CD14-positive monocyte (primary cell): ENCODE measurements at regions not wholly inside any gene's neighbourhood (a gene's known extent, or its start where the extent isn't known, plus 50 kb on each side); places are given as distances from the start of the nearest gene placed in this dataset.

Source experiments
- DNase-seq, 3 donors: peaks; one replicate each; pipeline ENCODE4 v3.0.0-alpha.2; 2011 to 2022
- H2AFZ ChIP-seq: 2 replicates; pipeline ENCODE4 v1.6.0; 2012; ENCODE audit warnings: mild to moderate bottlenecking, low read depth, low read length, inconsistent platforms; ENCODE audit not compliant: insufficient read depth, poor library complexity, severe bottlenecking
- H3K27ac ChIP-seq, 2 donors: 1 replicate in 1 of 2; 2 replicates in 1 of 2; pipeline ENCODE4 v1.5.1; 2012 to 2013; ENCODE audit warnings: low read length in 2 of 2, control low read depth in 1 of 2, inconsistent platforms in 1 of 2, low read depth in 1 of 2, mild to moderate bottlenecking in 1 of 2
- H3K27me3 ChIP-seq, 2 donors: one replicate each; pipeline versions ENCODE4 v1.6.0 to v1.6.1; 2011 to 2013; ENCODE audit warnings: low read length in 2 of 2; ENCODE audit not compliant: control insufficient read depth in 2 of 2, insufficient read depth in 2 of 2
- H3K36me3 ChIP-seq, 2 donors: replicated peaks in 1 of 2; 1 replicate in 1 of 2; 2 replicates in 1 of 2; pipeline versions ENCODE4 v1.5.1 to v1.6.1; 2012 to 2013; ENCODE audit warnings: low read length in 2 of 2, control low read depth in 1 of 2, inconsistent platforms in 1 of 2, mild to moderate bottlenecking in 1 of 2; ENCODE audit not compliant: insufficient read depth in 2 of 2, control insufficient read depth in 1 of 2
- H3K4me1 ChIP-seq, 2 donors: 1 replicate in 1 of 2; 2 replicates in 1 of 2; pipeline versions ENCODE4 v1.5.1 to v1.6.1; 2012 to 2013; ENCODE audit warnings: low read length in 2 of 2, control low read depth in 1 of 2, inconsistent platforms in 1 of 2, mild to moderate bottlenecking in 1 of 2, moderate library complexity in 1 of 2; ENCODE audit not compliant: insufficient read depth in 2 of 2, control insufficient read depth in 1 of 2
- H3K4me2 ChIP-seq: replicated peaks from 2 replicates; pipeline ENCODE3; 2012; ENCODE audit warnings: low read length, moderate library complexity, mild to moderate bottlenecking; ENCODE audit not compliant: poor library complexity, severe bottlenecking; ENCODE audit errors: extremely low read depth
- H3K4me3 ChIP-seq, 3 experiments: fragments of 200-600 bp in 1 of 3; sonication (generic) in 1 of 3; replicated peaks in 1 of 3; 1 replicate in 2 of 3; 2 replicates in 1 of 3; pipeline ENCODE4 v1.5.1; 2011 to 2013; ENCODE audit warnings: low read length in 3 of 3, mild to moderate bottlenecking in 3 of 3, control low read depth in 2 of 3, low read depth in 2 of 3, inconsistent platforms in 1 of 3, moderate library complexity in 1 of 3
- H3K79me2 ChIP-seq: 2 replicates; pipeline ENCODE4 v1.6.0; 2012; ENCODE audit warnings: mild to moderate bottlenecking, control low read depth, inconsistent platforms, low read length, moderate library complexity; ENCODE audit not compliant: insufficient read depth
- H3K9ac ChIP-seq: 2 replicates; pipeline ENCODE4 v1.6.0; 2017; ENCODE audit warnings: low read length, mild to moderate bottlenecking; ENCODE audit not compliant: insufficient read depth, poor library complexity, severe bottlenecking
- H3K9me3 ChIP-seq, 2 donors: replicated peaks in 1 of 2; 1 replicate in 1 of 2; 2 replicates in 1 of 2; pipeline versions ENCODE4 v1.5.1 to v1.6.1; 2012 to 2013; ENCODE audit warnings: low read length in 2 of 2, control low read depth in 1 of 2; ENCODE audit not compliant: control insufficient read depth in 1 of 2, insufficient read depth in 1 of 2
- H4K20me1 ChIP-seq: 2 replicates; pipeline ENCODE4 v1.6.0; 2012; ENCODE audit warnings: mild to moderate bottlenecking, low read length, control low read depth, moderate library complexity; ENCODE audit not compliant: insufficient read depth
- H3K27ac Mint-ChIP-seq, 7 donors: one replicate each; pipeline ENCODE4 v1.8.0; 2020; ENCODE audit warnings: mild to moderate bottlenecking in 7 of 7, mixed read lengths in 7 of 7, moderate library complexity in 6 of 7, inconsistent platforms in 2 of 7
- H3K27me3 Mint-ChIP-seq, 3 donors: one replicate each; pipeline ENCODE4 v1.8.0; 2021 to 2022; ENCODE audit warnings: low read depth in 3 of 3, mild to moderate bottlenecking in 3 of 3, mixed read lengths in 3 of 3, moderate library complexity in 3 of 3, inconsistent platforms in 1 of 3
- H3K36me3 Mint-ChIP-seq, 2 donors: one replicate each; pipeline ENCODE4 v1.8.0; 2020; ENCODE audit warnings: mixed read lengths in 2 of 2, inconsistent platforms in 1 of 2, mild to moderate bottlenecking in 1 of 2
- H3K4me1 Mint-ChIP-seq: one replicate; pipeline ENCODE4 v1.8.0; 2020; ENCODE audit warnings: mild to moderate bottlenecking, mixed read lengths
- H3K4me3 Mint-ChIP-seq, 2 donors: one replicate each; pipeline ENCODE4 v1.8.0; 2020; ENCODE audit warnings: mild to moderate bottlenecking in 2 of 2, mixed read lengths in 2 of 2, moderate library complexity in 1 of 2
- H3K9me3 Mint-ChIP-seq, 7 donors: one replicate each; pipeline ENCODE4 v1.8.0; 2020 to 2022; ENCODE audit warnings: mixed read lengths in 7 of 7, mild to moderate bottlenecking in 6 of 7, moderate library complexity in 6 of 7, inconsistent platforms in 2 of 7
- WGBS: methylation state at CpG from one replicate; pipeline ENCODE4 v1.1.5; 2013; ENCODE audit warnings: missing lambda C conversion rate; ENCODE audit not compliant: insufficient coverage; 5-methylcytosine and 5-hydroxymethylcytosine counted together
- intact Hi-C, 2 donors: fragments of 100-400 bp; cut with micrococcal nuclease; formaldehyde crosslinking; loops; one replicate each; pipeline versions ENCODE4 v1.15.0 to v1.15.1; 2023
- TF ChIP-seq, protein P1 (sequence below): fragments of 200-600 bp; IDR thresholded peaks from one replicate; pipeline ENCODE4 v1.8.0; 2022; ENCODE audit warnings: antibody characterized with exemption, mild to moderate bottlenecking

DNA sequence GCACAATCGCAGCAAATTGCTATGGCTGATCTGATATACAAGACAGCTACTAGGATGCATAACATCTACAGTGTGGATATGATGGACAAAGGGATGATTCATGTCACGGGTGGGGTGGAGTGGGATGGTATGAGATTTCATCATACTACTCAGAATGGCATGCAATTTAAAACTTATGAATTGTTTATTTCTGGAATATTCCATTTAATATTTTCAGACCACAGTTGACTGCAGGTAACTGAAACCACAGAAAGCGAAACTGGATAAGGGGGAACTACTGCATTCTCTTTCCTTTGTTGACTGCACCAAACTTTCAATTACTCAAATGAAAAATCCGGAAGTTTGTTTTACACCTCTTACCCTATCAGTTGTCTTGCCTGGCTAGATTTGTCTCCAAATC is 94.4 kb upstream of the NEUROD1 start:
- peaks cover 18% of the 10 kb centered on the region for H3K4me1 Mint-ChIP-seq
- no peak overlapping the region for H3K4me3 Mint-ChIP-seq
- H2AFZ ChIP-seq, result no peak overlapping the region
- H3K27ac ChIP-seq, result no peak overlapping the region
- TF ChIP-seq, protein P1, sequence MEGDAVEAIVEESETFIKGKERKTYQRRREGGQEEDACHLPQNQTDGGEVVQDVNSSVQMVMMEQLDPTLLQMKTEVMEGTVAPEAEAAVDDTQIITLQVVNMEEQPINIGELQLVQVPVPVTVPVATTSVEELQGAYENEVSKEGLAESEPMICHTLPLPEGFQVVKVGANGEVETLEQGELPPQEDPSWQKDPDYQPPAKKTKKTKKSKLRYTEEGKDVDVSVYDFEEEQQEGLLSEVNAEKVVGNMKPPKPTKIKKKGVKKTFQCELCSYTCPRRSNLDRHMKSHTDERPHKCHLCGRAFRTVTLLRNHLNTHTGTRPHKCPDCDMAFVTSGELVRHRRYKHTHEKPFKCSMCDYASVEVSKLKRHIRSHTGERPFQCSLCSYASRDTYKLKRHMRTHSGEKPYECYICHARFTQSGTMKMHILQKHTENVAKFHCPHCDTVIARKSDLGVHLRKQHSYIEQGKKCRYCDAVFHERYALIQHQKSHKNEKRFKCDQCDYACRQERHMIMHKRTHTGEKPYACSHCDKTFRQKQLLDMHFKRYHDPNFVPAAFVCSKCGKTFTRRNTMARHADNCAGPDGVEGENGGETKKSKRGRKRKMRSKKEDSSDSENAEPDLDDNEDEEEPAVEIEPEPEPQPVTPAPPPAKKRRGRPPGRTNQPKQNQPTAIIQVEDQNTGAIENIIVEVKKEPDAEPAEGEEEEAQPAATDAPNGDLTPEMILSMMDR, result no peak
- peaks cover 0 to 4% (median 0%) of the 10 kb centered on the region in 7 donors for H3K9me3 Mint-ChIP-seq
- no peaks in the 10 kb centered on the region for H3K27me3 ChIP-seq
- H3K27ac Mint-ChIP-seq, result peak overlapping the region in 2 of 7 donors; percentile 6 to 69
- H3K9ac ChIP-seq, result no peak overlapping the region
- WGBS, result 61% methylated on average over 3 of the region's 4 CpGs
- H3K4me2 ChIP-seq, result no peak overlapping the region
- no peaks in the 10 kb centered on the region for H3K79me2 ChIP-seq
- H3K4me1 ChIP-seq, result peaks cover 0 to 8% of the 10 kb centered on the region in 2 donors
- no peaks in the 10 kb centered on the region for H3K9me3 ChIP-seq
- DNase-seq, result peak; percentile 18 to 49 (median 33)
- no peak overlapping the region for H3K4me3 ChIP-seq
- no peaks in the 10 kb centered on the region for H3K27me3 Mint-ChIP-seq
- no peaks in the 10 kb centered on the region for H4K20me1 ChIP-seq
- intact Hi-C loops, result no loop called here
- no peaks in the 10 kb centered on the region for H3K36me3 ChIP-seq
- H3K36me3 Mint-ChIP-seq, result no peaks in the 10 kb centered on the region

DNA sequence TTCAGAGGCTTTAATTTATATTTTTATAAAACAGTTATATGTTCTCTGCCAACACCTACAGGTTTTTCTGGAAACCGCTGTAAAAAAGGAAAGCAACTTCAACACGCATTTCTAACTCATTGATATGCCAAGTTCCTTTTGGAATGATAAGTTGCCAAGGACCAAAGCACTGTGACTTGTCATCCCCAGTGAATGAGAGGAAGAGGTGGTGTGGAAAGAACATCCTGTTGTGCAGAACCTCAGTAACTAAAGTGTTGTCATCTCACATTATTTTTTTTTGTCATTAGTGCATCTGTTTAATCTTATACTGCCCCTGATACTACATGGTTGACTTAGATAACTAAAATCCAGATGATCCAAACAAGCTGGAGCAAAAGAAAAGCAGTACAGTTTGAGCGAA is 96.0 kb upstream of the NEUROD1 start:
- Mint-ChIP-seq H3K4me3 (no peak overlapping the region), H3K4me1 (peaks cover 33% of the 10 kb centered on the region), H3K27ac (no peak overlapping the region), H3K27me3 (peaks cover 0 to 1% (median 0%) of the 10 kb centered on the region in 3 donors), H3K36me3 (no peaks in the 10 kb centered on the region), H3K9me3 (peaks cover 0 to 4% (median 0%) of the 10 kb centered on the region in 7 donors)
- Histone ChIP-seq H3K9ac (no peak overlapping the region), H4K20me1 (no peaks in the 10 kb centered on the region), H3K27me3 (no peaks in the 10 kb centered on the region), H3K4me1 (peaks cover 6 to 21% of the 10 kb centered on the region in 2 donors), H2AFZ (no peak overlapping the region), H3K4me2 (no peak overlapping the region), H3K4me3 (no peak overlapping the region), H3K36me3 (no peaks in the 10 kb centered on the region), H3K9me3 (no peaks in the 10 kb centered on the region), H3K27ac (no peak overlapping the region), H3K79me2 (no peaks in the 10 kb centered on the region)
- DNase-seq, result no peak
- intact Hi-C loops, result no loop called here
- 100% methylated on average over 1 of the region's 3 CpGs for WGBS
- TF ChIP-seq, protein P1, result no peak
